SK-N-SH (cell line): ENCODE measurements at regions not wholly inside any gene's neighbourhood (a gene's known extent, or its start where the extent isn't known, plus 50 kb on each side); places are given as distances from the start of the nearest gene placed in this dataset.

ENCODE experiments used
- CTCF ChIA-PET: fragments of 300-600, 350-600 bp; formaldehyde crosslinking; extraction: SDS; loops from one replicate; lab custom pipeline; 2021; lab: Yijun Ruan, JAX
- POLR2A ChIA-PET: fragments of 350-600 bp; sonication (Branson Sonifier 250); formaldehyde crosslinking; extraction: SDS; loops from one replicate; lab custom pipeline; 2020; ENCODE audit warnings: antibody characterized with exemption, inconsistent platforms; lab: Yijun Ruan, JAX
- DNase-seq: peaks from one replicate; pipeline ENCODE4 v3.0.0; 2012
- H2AFZ ChIP-seq: fragments of 200-600 bp; sonication (generic); 2 replicates; pipeline ENCODE4 v1.8.1; 2016; ENCODE audit warnings: antibody characterized with exemption, mild to moderate bottlenecking, low read depth
- H3F3A ChIP-seq: fragments of 200-600 bp; sonication (generic); replicated peaks from 2 replicates; pipeline ENCODE3; 2016; ENCODE audit warnings: antibody characterized with exemption, mild to moderate bottlenecking; ENCODE audit not compliant: insufficient read depth
- H3K27ac ChIP-seq, 2 experiments: fragments of 200-500 bp in 1 of 2; fragments of 200-600 bp in 1 of 2; sonication (Bioruptor generic) in 1 of 2; sonication (generic), shearing (Covaris generic) in 1 of 2; 2 replicates each; pipeline versions ENCODE4 v1.5.1 to v1.6.1; 2014 to 2016; ENCODE audit warnings: low read depth in 2 of 2, inconsistent platforms in 1 of 2, low read length in 1 of 2, mild to moderate bottlenecking in 1 of 2, mixed read lengths in 1 of 2
- H3K27me3 ChIP-seq: fragments of 200-600 bp; sonication (generic), shearing (Covaris generic); 2 replicates; pipeline ENCODE4 v1.6.1; 2016; ENCODE audit warnings: mixed run types; ENCODE audit not compliant: insufficient read depth
- H3K36me3 ChIP-seq, 2 experiments: fragments of 200-500 bp in 1 of 2; fragments of 200-600 bp in 1 of 2; sonication (Bioruptor generic) in 1 of 2; sonication (generic) in 1 of 2; replicated peaks in 1 of 2; 2 replicates each; pipeline versions ENCODE3 to v1.5.1; 2014 to 2016; ENCODE audit warnings: low read length in 1 of 2, mild to moderate bottlenecking in 1 of 2; ENCODE audit not compliant: insufficient read depth in 2 of 2, control insufficient read depth in 1 of 2
- H3K4me1 ChIP-seq, 2 experiments: fragments of 200-500 bp in 1 of 2; fragments of 200-600 bp in 1 of 2; sonication (Bioruptor generic) in 1 of 2; sonication (generic), shearing (Covaris generic) in 1 of 2; 2 replicates each; pipeline versions ENCODE4 v1.5.1 to v1.6.1; 2014 to 2016; ENCODE audit warnings: low read depth in 1 of 2, low read length in 1 of 2, mixed run types in 1 of 2; ENCODE audit not compliant: insufficient read depth in 2 of 2, control insufficient read depth in 1 of 2
- H3K4me2 ChIP-seq: fragments of 200-600 bp; sonication (generic), shearing (Covaris generic); 2 replicates; pipeline ENCODE4 v1.6.1; 2017; ENCODE audit warnings: mixed run types
- H3K4me3 ChIP-seq, 2 experiments: fragments of 200-500 bp in 1 of 2; fragments of 200-600 bp in 1 of 2; sonication (Bioruptor generic) in 1 of 2; sonication (generic), shearing (Covaris generic) in 1 of 2; 2 replicates each; pipeline versions ENCODE4 v1.5.1 to v1.8.1; 2014 to 2016; ENCODE audit warnings: low read depth in 2 of 2, inconsistent platforms in 1 of 2, low read length in 1 of 2, mild to moderate bottlenecking in 1 of 2, mixed read lengths in 1 of 2, moderate library complexity in 1 of 2
- H3K79me2 ChIP-seq: fragments of 200-600 bp; sonication (generic); 2 replicates; pipeline ENCODE4 v1.8.1; 2017; ENCODE audit warnings: mild to moderate bottlenecking; ENCODE audit not compliant: insufficient read depth
- H3K9ac ChIP-seq: fragments of 200-600 bp; sonication (generic); 2 replicates; pipeline ENCODE4 v1.6.1; 2017; ENCODE audit warnings: mixed run types
- H3K9me2 ChIP-seq: fragments of 200-600 bp; sonication (generic); 2 replicates; pipeline ENCODE4 v1.6.1; 2017; ENCODE audit warnings: mixed run types
- H3K9me3 ChIP-seq: fragments of 200-600 bp; sonication (generic); 2 replicates; pipeline ENCODE4 v1.6.1; 2017; ENCODE audit warnings: mixed run types, mild to moderate bottlenecking, moderate library complexity
- H4K20me1 ChIP-seq: fragments of 200-600 bp; sonication (generic); 2 replicates; pipeline ENCODE4 v1.6.1; 2017; ENCODE audit warnings: mild to moderate bottlenecking, mixed run types; ENCODE audit not compliant: insufficient read depth
- CHD2 ChIP-seq: fragments of 150-350 bp; IDR thresholded peaks from 2 replicates; pipeline ENCODE4 v1.6.1; 2018; ENCODE audit warnings: low read length; ENCODE audit not compliant: partially characterized antibody
- FOXJ3 ChIP-seq: sonication (generic); formaldehyde crosslinking; IDR thresholded peaks from 2 replicates; pipeline ENCODE4 v1.5.1; 2020; ENCODE audit warnings: mild to moderate bottlenecking, missing genetic modification reagents
- FOXM1 ChIP-seq: IDR thresholded peaks from 2 replicates; pipeline ENCODE4 v1.4.0; 2012; ENCODE audit warnings: low read depth, mild to moderate bottlenecking
- GABPA ChIP-seq: IDR thresholded peaks from 2 replicates; pipeline ENCODE4 v1.4.0; 2012; ENCODE audit warnings: low read depth, mild to moderate bottlenecking
- JUND ChIP-seq: IDR thresholded peaks from 2 replicates; pipeline ENCODE4 v1.4.0; 2012
- MXI1 ChIP-seq: IDR thresholded peaks from 2 replicates; pipeline ENCODE4 v1.6.1; 2012; ENCODE audit warnings: mild to moderate bottlenecking, low read depth, low read length, improper control_type of control experiment
- NFIC ChIP-seq: IDR thresholded peaks from 2 replicates; pipeline ENCODE4 v1.4.0; 2012; ENCODE audit warnings: borderline replicate concordance
- NRF1 ChIP-seq: IDR thresholded peaks from 2 replicates; pipeline ENCODE4 v1.6.1; 2012; ENCODE audit warnings: low read depth, mild to moderate bottlenecking, low read length
- POLR2AphosphoS5 ChIP-seq: IDR thresholded peaks from 2 replicates; pipeline ENCODE4 v1.6.1; 2012; ENCODE audit warnings: low read depth, low read length
- RCOR1 ChIP-seq: fragments of 150-350 bp; IDR thresholded peaks from 2 replicates; pipeline ENCODE4 v1.6.1; 2017; ENCODE audit warnings: antibody characterized with exemption, low read length
- RXRA ChIP-seq: IDR thresholded peaks from 2 replicates; pipeline ENCODE4 v1.4.0; 2012; ENCODE audit warnings: low read depth, mild to moderate bottlenecking, borderline replicate concordance
- SIN3A ChIP-seq: IDR thresholded peaks from 2 replicates; pipeline ENCODE4 v1.6.1; 2012; ENCODE audit warnings: low read depth, mild to moderate bottlenecking, low read length, moderate library complexity, borderline replicate concordance
- SMC3 ChIP-seq: IDR thresholded peaks from 2 replicates; pipeline ENCODE4 v1.6.1; 2012; ENCODE audit warnings: low read depth, low read length, improper control_type of control experiment
- TAF1 ChIP-seq: IDR thresholded peaks from 2 replicates; pipeline ENCODE4 v1.6.1; 2012; ENCODE audit warnings: low read depth, mild to moderate bottlenecking, low read length, moderate library complexity, borderline replicate concordance
- USF2 ChIP-seq: fragments of 150-350 bp; IDR thresholded peaks from 2 replicates; pipeline ENCODE4 v1.6.1; 2017; ENCODE audit warnings: antibody characterized with exemption, low read length, low read depth, borderline replicate concordance
- YY1 ChIP-seq: IDR thresholded peaks from 2 replicates; pipeline ENCODE4 v1.4.0; 2012; ENCODE audit warnings: low read depth, mild to moderate bottlenecking
- ZBTB33 ChIP-seq: IDR thresholded peaks from 2 replicates; pipeline ENCODE4 v1.4.0; 2012; ENCODE audit warnings: low read depth, borderline replicate concordance
- WGBS: methylation state at CpG from one replicate; pipeline ENCODE4 v1.1.6; 2017; ENCODE audit warnings: low lambda C conversion rate; 5-methylcytosine and 5-hydroxymethylcytosine counted together

GRCh38 chr1:177755851-177756560 is 213.9 kb downstream of the SEC16B start:
- no peaks in the 10 kb centered on the region for H3K27me3 ChIP-seq
- no peak overlapping the region for H2AFZ ChIP-seq
- WGBS, result 21% methylated on average over 7 of the region's 7 CpGs
- H3F3A ChIP-seq, result no peaks in the 10 kb centered on the region
- no peak for DNase-seq
- no peak overlapping the region for H3K27ac ChIP-seq
- POLR2A ChIA-PET, result no interaction called here
- CTCF ChIA-PET, result interaction anchor here (0.6 kb wide), 1 partner anchor 166 kb away, joined by 3 read pairs; no protein-coding TSS in a partner anchor
- H3K9ac ChIP-seq, result no peak overlapping the region
- H3K4me2 ChIP-seq, result no peak overlapping the region
- no peaks in the 10 kb centered on the region for H4K20me1 ChIP-seq
- peaks cover 0 to 11% of the 10 kb centered on the region in 2 experiments; a peak in 1 of 4 replicates for H3K4me1 ChIP-seq
- H3K9me2 ChIP-seq, result no peaks in the 10 kb centered on the region
- TF ChIP-seq USF2 (no peak), JUND (no peak), SMC3 (no peak)
- no peak overlapping the region for H3K4me3 ChIP-seq
- no peaks in the 10 kb centered on the region for H3K79me2 ChIP-seq
- H3K9me3 ChIP-seq, result no peaks in the 10 kb centered on the region
- H3K36me3 ChIP-seq, result no peaks in the 10 kb centered on the region

- 5% methylated on average over 2 of the region's 2 CpGs for WGBS
These were observed 215.3 kb downstream of the SEC16B start for GRCh38 chr1:177754603-177755002.

More at GRCh38 chr1:177754603-177755002, 215.3 kb downstream of the SEC16B start:
- Histone ChIP-seq H2AFZ (no peak overlapping the region), H3F3A (no peaks in the 10 kb centered on the region), H3K4me3 (no peak overlapping the region), H3K27me3 (no peaks in the 10 kb centered on the region), H3K79me2 (no peaks in the 10 kb centered on the region), H3K9me2 (no peaks in the 10 kb centered on the region), H3K27ac (no peak overlapping the region), H3K4me2 (no peak overlapping the region), H3K9ac (no peak overlapping the region), H3K4me1 (peaks cover 0 to 11% of the 10 kb centered on the region in 2 experiments; a peak in 1 of 4 replicates), H4K20me1 (no peaks in the 10 kb centered on the region), H3K9me3 (no peaks in the 10 kb centered on the region), H3K36me3 (no peaks in the 10 kb centered on the region)
- ChIA-PET POLR2A (no interaction called here), CTCF (no interaction called here)
- TF ChIP-seq GABPA (no peak), NFIC (no peak), FOXM1 (no peak), YY1 (no peak), RCOR1 (no peak), TAF1 (no peak), CHD2 (no peak), NRF1 (no peak), MXI1 (no peak), SIN3A (no peak), RXRA (no peak), FOXJ3 (CRISPR knock-in tag) (no peak), POLR2AphosphoS5 (no peak), ZBTB33 (no peak)
- DNase-seq, result no peak
